GM10248 (cell line): ENCODE measurements at regions not wholly inside any gene's neighbourhood (a gene's known extent, or its start where the extent isn't known, plus 50 kb on each side); places are given as distances from the start of the nearest gene placed in this dataset.
"Not testable (repeated sequence)": the region's sequence is repeated elsewhere in the genome, so short reads cannot be mapped to it uniquely, and the experiment has no call there.

Experiments
- CTCF ChIA-PET: fragments of 300-600 bp; sonication (Branson Sonifier 250); formaldehyde crosslinking; extraction: SDS; loops from one replicate; lab custom pipeline; 2021; ENCODE audit warnings: antibody characterized with exemption; lab: Yijun Ruan, JAX
- POLR2A ChIA-PET: fragments of 350-650 bp; sonication (Branson Sonifier 250); formaldehyde crosslinking; extraction: SDS; loops from one replicate; lab custom pipeline; 2020; ENCODE audit warnings: antibody characterized with exemption; lab: Yijun Ruan, JAX
- DNase-seq: peaks from one replicate; pipeline ENCODE4 v3.0.0; 2012; ENCODE audit errors: extremely low spot score
- CTCF ChIP-seq: IDR thresholded peaks from 2 replicates; pipeline ENCODE4 v1.5.1; 2012; ENCODE audit warnings: mild to moderate bottlenecking, low read depth; ENCODE audit errors: extremely low read depth, missing control alignments, control extremely low read depth

- ChIA-PET POLR2A (no interaction called here), CTCF (no interaction called here)
- no peak for TF ChIP-seq CTCF
- DNase-seq, result no peak
Measured at GRCh38 chr2:120509991-120510735, 164.2 kb downstream of the INHBB start.

- DNase-seq, result no peak
- ChIA-PET POLR2A (no interaction called here), CTCF (no interaction called here)
- TF ChIP-seq CTCF, result no peak
Measured at GRCh38 chr2:120510751-120511395, 164.9 kb downstream of the INHBB start.

GRCh38 chr2:120511536-120511935 lies 165.6 kb downstream of the INHBB start:
- ChIA-PET POLR2A (no interaction called here), CTCF (no interaction called here)
- DNase-seq, result no peak
- no peak for TF ChIP-seq CTCF

- ChIA-PET CTCF (interaction anchor here (1.0 kb wide), 1 partner anchor 10 kb away, joined by 4 read pairs; no protein-coding TSS in a partner anchor), POLR2A (no interaction called here)
- no peak for DNase-seq
- TF ChIP-seq CTCF, result no peak
Measured at GRCh38 chr2:120511947-120512710, 166.2 kb downstream of the INHBB start.

- ChIA-PET CTCF (no interaction called here), POLR2A (no interaction called here)
- no peak for DNase-seq
- no peak for TF ChIP-seq CTCF
Measured at GRCh38 chr2:120513776-120514357, 167.9 kb downstream of the INHBB start.

GRCh38 chr2:120514521-120514920 lies 168.6 kb downstream of the INHBB start:
- POLR2A ChIA-PET, result no interaction called here
- no peak for DNase-seq
- CTCF ChIA-PET, result no interaction called here
- no peak for TF ChIP-seq CTCF

GRCh38 chr2:120515066-120515758 lies 169.3 kb downstream of the INHBB start:
- DNase-seq, CTCF ChIA-PET, POLR2A ChIA-PET: not testable (repeated sequence)
